Keratinocyte (primary cell): ENCODE measurements at regions not wholly inside any gene's neighbourhood (a gene's known extent, or its start where the extent isn't known, plus 50 kb on each side); places are given as distances from the start of the nearest gene placed in this dataset.

Source experiments
- DNase-seq: peaks from one replicate; pipeline ENCODE4 v3.0.0-alpha.2; 2011; ENCODE audit warnings: low read depth, missing footprints, low spot score
- FAIRE-seq: peaks from 2 replicates; lab custom pipeline; 2011; peaks lifted over from hg19 to GRCh38; lab: Jason Lieb, UNC
- H2AFZ ChIP-seq: 2 replicates; pipeline ENCODE4 v1.6.0; 2012; ENCODE audit warnings: low read length, control low read depth, inconsistent platforms; ENCODE audit not compliant: control insufficient read depth
- H3K27ac ChIP-seq: 2 replicates; pipeline ENCODE4 v1.5.1; 2011; ENCODE audit warnings: low read length; ENCODE audit not compliant: control insufficient read depth, insufficient read depth
- H3K27me3 ChIP-seq: 3 replicates; pipeline ENCODE4 v1.6.0; 2011; ENCODE audit warnings: low read length; ENCODE audit not compliant: control insufficient read depth, insufficient read depth; ENCODE audit errors: extremely low read depth
- H3K36me3 ChIP-seq, 2 experiments: 2 replicates in 1 of 2; 3 replicates in 1 of 2; pipeline ENCODE4 v1.5.1; 2011; ENCODE audit warnings: low read length in 2 of 2, mild to moderate bottlenecking in 1 of 2; ENCODE audit not compliant: control insufficient read depth in 2 of 2, insufficient read depth in 2 of 2; ENCODE audit errors: extremely low read depth in 1 of 2
- H3K4me1 ChIP-seq: 3 replicates; pipeline ENCODE4 v1.5.1; 2011; ENCODE audit warnings: low read length; ENCODE audit not compliant: control insufficient read depth, insufficient read depth; ENCODE audit errors: extremely low read depth
- H3K4me2 ChIP-seq: 3 replicates; pipeline ENCODE4 v1.6.0; 2011; ENCODE audit warnings: low read depth, low read length; ENCODE audit not compliant: control insufficient read depth, insufficient read depth; ENCODE audit errors: extremely low read depth
- H3K4me3 ChIP-seq, 3 experiments: fragments of 200-600 bp in 1 of 3; sonication (generic) in 1 of 3; 2 replicates in 2 of 3; 3 replicates in 1 of 3; pipeline ENCODE4 v1.5.1; 2011 to 2016; ENCODE audit warnings: low read length in 3 of 3, mild to moderate bottlenecking in 3 of 3, control low read depth in 2 of 3, inconsistent platforms in 1 of 3, low read depth in 1 of 3, mixed read lengths in 1 of 3, mixed run types in 1 of 3, moderate library complexity in 1 of 3; ENCODE audit not compliant: control insufficient read depth in 2 of 3, insufficient read depth in 2 of 3; ENCODE audit errors: extremely low read depth in 1 of 3
- H3K79me2 ChIP-seq: 2 replicates; pipeline ENCODE4 v1.6.0; 2012; ENCODE audit warnings: low read length; ENCODE audit not compliant: control insufficient read depth, insufficient read depth
- H3K9ac ChIP-seq: 3 replicates; pipeline ENCODE4 v1.6.0; 2011; ENCODE audit warnings: low read length; ENCODE audit not compliant: control insufficient read depth, insufficient read depth; ENCODE audit errors: extremely low read depth
- H3K9me1 ChIP-seq: 3 replicates; pipeline ENCODE4 v1.6.0; 2011; ENCODE audit warnings: low read length; ENCODE audit not compliant: control insufficient read depth, insufficient read depth; ENCODE audit errors: extremely low read depth
- H3K9me3 ChIP-seq: 2 replicates; pipeline ENCODE4 v1.5.1; 2012; ENCODE audit warnings: low read depth, low read length; ENCODE audit not compliant: control insufficient read depth
- H4K20me1 ChIP-seq: 3 replicates; pipeline ENCODE4 v1.6.0; 2011; ENCODE audit warnings: low read length; ENCODE audit not compliant: control insufficient read depth, insufficient read depth; ENCODE audit errors: extremely low read depth
- EZH2 ChIP-seq: IDR thresholded peaks from one replicate; pipeline ENCODE4 v1.6.1; 2012; ENCODE audit warnings: inconsistent platforms, mild to moderate bottlenecking, low read length, moderate library complexity
- dilution Hi-C: fragments of 300-500 bp; cut with MboI; formaldehyde crosslinking; loops from one replicate; pipeline ENCODE4 v1.7.0; 2020; ENCODE audit warnings: low sequenced_read_pairs; ENCODE audit not compliant: extremely low pct_ligation_motif_present
- TF ChIP-seq, protein P1 (sequence below), 3 experiments: IDR thresholded peaks in 1 of 3; conservative IDR thresholded peaks in 1 of 3; optimal IDR thresholded peaks in 1 of 3; 2 replicates in 2 of 3; 3 replicates in 1 of 3; pipeline versions ENCODE3 to v1.5.1; 2011; ENCODE audit warnings: low read length in 3 of 3, mild to moderate bottlenecking in 3 of 3, moderate library complexity in 2 of 3, control low read depth in 1 of 3, inconsistent platforms in 1 of 3; ENCODE audit not compliant: insufficient read depth in 2 of 3; ENCODE audit errors: extremely low read depth in 1 of 3

DNA sequence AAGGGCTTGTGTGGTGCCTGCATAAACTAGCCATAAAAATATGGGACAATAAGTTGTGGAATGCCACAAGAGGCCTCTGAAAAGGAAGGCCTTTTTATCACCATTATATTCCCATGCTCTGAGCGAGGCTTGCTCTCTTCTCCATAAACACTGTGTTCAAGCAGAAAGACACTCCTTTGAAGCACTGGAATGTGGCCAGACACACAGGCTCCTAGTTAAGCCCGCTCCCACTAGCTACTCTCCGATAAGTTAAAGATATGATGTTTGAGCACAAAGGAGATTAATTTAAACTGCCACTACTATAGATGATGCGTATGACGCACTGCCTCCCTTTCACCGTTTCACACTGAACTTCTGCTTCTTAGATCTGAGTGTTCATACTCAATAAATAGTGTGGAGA is 188.7 kb upstream of the TWIST2 start:
- Histone ChIP-seq H2AFZ (no peak overlapping the region), H3K9me1 (no peaks in the 10 kb centered on the region), H3K79me2 (no peaks in the 10 kb centered on the region), H3K27me3 (peaks cover 3% of the 10 kb centered on the region), H3K4me2 (no peak overlapping the region), H3K4me3 (no peak overlapping the region), H3K4me1 (no peaks in the 10 kb centered on the region), H4K20me1 (no peaks in the 10 kb centered on the region), H3K9me3 (no peaks in the 10 kb centered on the region), H3K27ac (no peak overlapping the region), H3K9ac (no peak overlapping the region), H3K36me3 (no peaks in the 10 kb centered on the region)
- no peak for FAIRE-seq
- dilution Hi-C loops = no loop called here
- DNase-seq = no peak
- no peak for TF ChIP-seq EZH2
- TF ChIP-seq, protein P1, sequence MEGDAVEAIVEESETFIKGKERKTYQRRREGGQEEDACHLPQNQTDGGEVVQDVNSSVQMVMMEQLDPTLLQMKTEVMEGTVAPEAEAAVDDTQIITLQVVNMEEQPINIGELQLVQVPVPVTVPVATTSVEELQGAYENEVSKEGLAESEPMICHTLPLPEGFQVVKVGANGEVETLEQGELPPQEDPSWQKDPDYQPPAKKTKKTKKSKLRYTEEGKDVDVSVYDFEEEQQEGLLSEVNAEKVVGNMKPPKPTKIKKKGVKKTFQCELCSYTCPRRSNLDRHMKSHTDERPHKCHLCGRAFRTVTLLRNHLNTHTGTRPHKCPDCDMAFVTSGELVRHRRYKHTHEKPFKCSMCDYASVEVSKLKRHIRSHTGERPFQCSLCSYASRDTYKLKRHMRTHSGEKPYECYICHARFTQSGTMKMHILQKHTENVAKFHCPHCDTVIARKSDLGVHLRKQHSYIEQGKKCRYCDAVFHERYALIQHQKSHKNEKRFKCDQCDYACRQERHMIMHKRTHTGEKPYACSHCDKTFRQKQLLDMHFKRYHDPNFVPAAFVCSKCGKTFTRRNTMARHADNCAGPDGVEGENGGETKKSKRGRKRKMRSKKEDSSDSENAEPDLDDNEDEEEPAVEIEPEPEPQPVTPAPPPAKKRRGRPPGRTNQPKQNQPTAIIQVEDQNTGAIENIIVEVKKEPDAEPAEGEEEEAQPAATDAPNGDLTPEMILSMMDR (optimal IDR thresholded peaks at IDR 0.05 in 1 of 3, IDR thresholded peaks at IDR 0.05 in 1 of 3, conservative IDR thresholded peaks at IDR 0.05 in 1 of 3; ENCODE audit: extremely low read depth in 1 of 3, insufficient read depth in 2 of 3, low read length in 3 of 3) = no peak

- TF ChIP-seq, protein P1 (optimal IDR thresholded peaks at IDR 0.05 in 1 of 3, IDR thresholded peaks at IDR 0.05 in 1 of 3, conservative IDR thresholded peaks at IDR 0.05 in 1 of 3; ENCODE audit: extremely low read depth in 1 of 3, insufficient read depth in 2 of 3, low read length in 3 of 3) = no peak
- no peak for TF ChIP-seq EZH2
- H3K27me3 ChIP-seq = peaks cover 3% of the 10 kb centered on the region
- no peaks in the 10 kb centered on the region for H4K20me1 ChIP-seq
- H3K79me2 ChIP-seq = no peaks in the 10 kb centered on the region
- H3K9ac ChIP-seq = no peak overlapping the region
- no peak overlapping the region for H3K4me3 ChIP-seq
- no peaks in the 10 kb centered on the region for H3K9me1 ChIP-seq
- H3K9me3 ChIP-seq = no peaks in the 10 kb centered on the region
- H3K4me1 ChIP-seq = peaks cover 5% of the 10 kb centered on the region
- no peaks in the 10 kb centered on the region for H3K36me3 ChIP-seq
- no peak overlapping the region for H2AFZ ChIP-seq
- no peak overlapping the region for H3K4me2 ChIP-seq
- dilution Hi-C loops = no loop called here
- DNase-seq (no peak), FAIRE-seq (no peak)
- H3K27ac ChIP-seq = no peak overlapping the region
These were observed 184.3 kb upstream of the TWIST2 start for GRCh38 chr2:238663586-238663985.
